Activated CD8-positive, alpha-beta memory T cell treated with anti-CD3 and anti-CD28 coated beads, Interleukin-2, amount 50 U/mL, for 48 hours (primary cell): ENCODE measurements at regions not wholly inside any gene's neighbourhood (a gene's known extent, or its start where the extent isn't known, plus 50 kb on each side); places are given as distances from the start of the nearest gene placed in this dataset.
"Not testable (repeated sequence)": the region's sequence is repeated elsewhere in the genome, so short reads cannot be mapped to it uniquely, and the experiment has no call there.

Source experiments
- DNase-seq: peaks from one replicate; pipeline ENCODE4 v3.0.0-alpha.2; 2020

DNA sequence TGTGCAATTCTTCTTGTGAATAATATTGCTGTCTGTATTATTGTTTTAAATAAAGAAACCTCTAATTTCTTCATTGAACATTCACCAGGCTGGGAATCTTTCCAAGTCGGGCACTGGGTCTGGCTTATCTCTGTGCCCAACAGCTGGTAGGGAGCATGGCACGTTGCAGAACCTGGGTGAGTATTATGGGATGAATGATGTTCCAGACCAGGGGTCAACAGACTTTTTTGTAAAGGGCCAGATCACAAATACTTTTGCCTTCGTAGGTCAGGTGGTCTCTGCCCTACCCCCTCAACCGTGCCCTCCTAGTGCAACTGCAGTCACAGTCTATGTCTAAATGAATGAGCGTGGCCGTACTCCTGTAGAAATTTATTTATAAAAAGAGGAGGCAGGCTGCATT, 81.6 kb upstream of the FOXQ1 start:
- DNase-seq = no peak

DNA sequence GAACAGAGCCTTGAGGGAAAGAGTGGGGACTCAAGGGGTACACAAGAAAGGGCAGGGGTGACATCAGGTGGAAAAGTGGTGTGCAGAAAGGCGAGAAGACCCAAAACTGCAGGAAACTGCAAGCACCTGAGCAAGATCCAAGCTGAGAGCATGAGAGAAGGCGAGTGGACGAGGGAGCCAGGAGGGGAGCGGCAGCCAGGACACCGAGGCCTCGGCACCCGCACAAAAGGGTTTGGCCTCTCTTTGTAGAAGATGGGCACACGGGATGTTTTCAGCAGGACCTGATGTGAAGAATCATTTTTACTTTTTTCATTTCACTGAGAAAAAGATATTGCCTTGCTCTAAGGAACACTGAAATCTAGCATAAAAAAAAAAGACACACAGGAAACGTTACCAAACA, 82.1 kb upstream of the FOXQ1 start:
- DNase-seq = no peak

- no peak for DNase-seq
Observed at GRCh38 chr6:1229301-1229700, 82.6 kb upstream of the FOXQ1 start.

DNA sequence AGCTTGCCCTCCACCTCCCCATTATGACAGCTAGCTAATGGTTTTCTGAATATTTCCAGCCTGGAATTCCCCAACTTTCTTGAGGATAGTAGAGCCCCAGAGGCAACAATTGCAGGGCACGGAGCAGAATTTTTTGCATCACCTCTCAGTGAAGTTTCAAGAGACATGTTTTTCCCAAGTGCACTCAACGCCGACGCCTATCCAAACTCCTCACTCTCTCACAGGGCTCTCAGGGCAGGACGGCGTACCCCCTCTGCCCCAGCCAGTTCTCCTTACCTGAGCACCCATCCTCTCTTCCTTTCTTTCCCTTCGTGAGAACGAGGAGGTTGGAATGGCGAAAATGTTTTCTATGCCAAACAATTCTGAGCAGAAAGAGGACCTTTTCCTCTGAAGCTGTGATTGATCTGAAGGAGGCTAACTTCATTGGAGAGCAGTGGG, 83.1 kb upstream of the FOXQ1 start:
- no peak for DNase-seq

DNA sequence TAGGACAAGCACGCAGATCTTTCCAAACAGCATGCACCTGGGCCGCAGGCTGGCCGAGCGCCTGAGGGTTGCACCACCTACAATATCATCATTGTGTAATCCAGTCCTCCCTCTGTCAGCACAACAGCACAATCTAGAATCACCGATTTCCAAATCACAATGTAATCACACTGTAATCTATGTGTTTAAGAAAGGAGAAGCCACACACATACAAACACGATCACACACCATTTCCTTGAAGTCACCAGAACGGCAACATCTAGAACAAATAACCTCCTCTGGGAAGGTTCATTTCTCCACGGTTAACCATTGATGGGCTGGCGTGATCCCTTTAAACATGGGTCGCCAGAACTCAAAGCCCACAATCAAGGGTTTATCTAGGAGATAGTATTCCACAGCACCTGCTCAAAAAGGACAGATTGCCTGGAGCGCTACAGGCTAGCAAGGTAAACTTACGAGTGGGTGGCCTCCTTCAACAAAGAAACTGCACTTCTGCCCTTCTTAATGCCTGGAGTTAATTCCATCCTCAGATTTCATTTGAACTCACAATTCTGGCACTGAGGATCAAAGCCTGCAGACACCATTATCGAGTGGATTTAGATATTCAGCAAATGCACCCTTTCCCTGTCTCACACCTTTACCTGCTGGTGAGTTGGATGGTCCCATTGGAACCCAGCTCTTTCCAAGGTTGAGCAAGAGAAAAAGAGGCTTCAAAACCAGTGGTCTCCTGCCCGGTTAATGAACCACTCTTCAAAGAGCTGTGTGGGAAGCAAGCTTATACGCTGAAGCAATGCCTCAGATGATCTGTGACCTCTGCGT, 83.8 kb upstream of the FOXQ1 start:
- no peak for DNase-seq

DNA sequence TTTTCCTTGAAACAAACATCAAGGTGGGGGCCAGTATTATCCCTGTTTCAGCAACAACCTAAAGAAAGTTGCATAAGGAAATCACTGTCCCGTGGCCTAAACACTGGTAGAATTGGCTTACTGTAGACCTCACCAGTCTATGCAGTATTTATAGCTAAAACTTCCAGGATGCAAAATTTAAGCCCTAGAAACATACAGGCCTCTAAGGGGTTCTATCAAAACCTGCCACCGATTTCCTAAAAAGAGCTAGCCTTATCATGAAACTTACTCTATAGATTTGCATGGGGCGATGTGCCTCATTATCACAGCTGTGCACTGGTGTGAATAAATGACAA, 84.3 kb upstream of the FOXQ1 start:
- no peak for DNase-seq

- DNase-seq = no peak
Observed at GRCh38 chr6:1226277-1227099, 85.4 kb upstream of the FOXQ1 start.

DNA sequence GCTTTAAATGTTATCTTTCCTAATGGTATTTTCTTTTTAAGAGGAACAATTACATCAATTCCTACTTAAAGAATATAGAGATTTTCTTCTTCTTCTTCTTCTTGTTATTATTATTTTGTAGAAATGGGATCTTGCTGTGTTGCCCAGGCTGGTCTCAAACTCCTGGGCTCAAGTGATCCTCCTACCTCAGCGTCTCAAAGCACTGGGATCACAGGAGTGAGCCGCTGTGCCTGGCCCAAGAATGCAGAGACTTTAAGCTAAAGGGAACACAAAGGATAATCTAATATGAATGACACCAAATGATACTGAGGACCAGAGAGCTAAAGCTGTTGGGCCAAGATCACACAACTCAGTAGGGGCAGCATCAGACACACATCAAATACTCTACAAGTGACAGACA, 87.4 kb upstream of the FOXQ1 start:
- DNase-seq = no peak

DNA sequence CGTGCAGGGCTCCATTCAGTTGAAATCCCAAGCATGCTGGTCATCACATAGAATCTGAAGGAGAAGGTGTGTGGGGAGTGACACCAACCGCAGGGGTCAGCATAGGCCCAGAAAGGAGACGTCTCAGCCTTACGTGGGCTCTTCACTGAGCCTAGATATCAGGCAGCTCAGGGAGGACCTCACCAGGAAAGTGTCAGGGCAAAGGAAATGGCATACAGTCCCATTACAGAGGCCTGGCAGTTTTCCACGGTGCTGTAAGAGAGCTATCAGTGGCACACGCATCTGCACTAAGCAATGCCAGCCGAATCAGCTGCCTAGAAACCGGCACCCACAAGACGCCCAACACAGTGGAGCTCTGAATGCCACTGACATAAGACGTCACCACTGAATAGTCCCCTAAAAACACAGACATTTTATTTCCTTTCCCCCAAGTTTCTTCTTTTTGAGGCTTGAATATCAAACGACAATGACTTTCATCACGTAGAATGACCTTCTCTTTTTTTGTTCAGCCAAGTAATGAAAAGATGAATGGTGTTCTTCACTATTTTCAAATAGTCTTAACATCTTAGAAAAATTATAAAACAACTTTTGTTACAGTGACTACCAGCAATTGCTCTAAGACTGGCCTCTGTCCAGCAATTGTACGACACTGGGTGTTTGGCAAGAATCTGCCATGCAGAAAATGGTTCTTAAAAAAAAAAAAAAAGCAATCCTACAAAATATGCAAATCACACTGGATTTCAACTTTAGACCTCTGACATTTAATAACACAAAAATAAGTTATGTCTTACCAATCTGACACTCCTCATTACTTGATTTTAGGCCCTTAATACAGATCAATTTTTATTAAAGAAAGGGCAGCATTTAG, 88.9 kb upstream of the FOXQ1 start:
- no peak for DNase-seq

DNA sequence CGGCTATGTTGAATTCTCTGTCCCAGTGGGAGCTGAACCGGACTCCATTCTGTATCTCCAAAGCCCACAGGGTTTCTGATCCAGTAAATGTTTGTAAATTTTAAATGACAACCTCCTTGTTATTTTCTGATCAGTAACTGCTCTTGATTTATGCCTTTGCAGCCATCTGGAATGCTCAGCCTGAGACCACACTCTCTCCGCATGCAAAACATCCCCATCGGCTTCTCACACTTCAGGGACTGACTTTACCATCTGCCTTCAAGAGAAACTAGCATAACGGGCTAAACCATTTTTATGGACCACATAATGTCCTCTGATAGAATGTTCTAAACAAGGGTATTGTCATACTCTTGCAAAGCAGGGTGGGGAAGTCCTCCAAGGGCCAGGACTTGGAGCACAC, 94.5 kb upstream of the FOXQ1 start:
- no peak for DNase-seq

- DNase-seq = no peak
Observed at GRCh38 chr6:1216488-1216974, 95.4 kb upstream of the FOXQ1 start.

- no peak for DNase-seq
Observed at GRCh38 chr6:1215884-1216487, 95.9 kb upstream of the FOXQ1 start.

DNA sequence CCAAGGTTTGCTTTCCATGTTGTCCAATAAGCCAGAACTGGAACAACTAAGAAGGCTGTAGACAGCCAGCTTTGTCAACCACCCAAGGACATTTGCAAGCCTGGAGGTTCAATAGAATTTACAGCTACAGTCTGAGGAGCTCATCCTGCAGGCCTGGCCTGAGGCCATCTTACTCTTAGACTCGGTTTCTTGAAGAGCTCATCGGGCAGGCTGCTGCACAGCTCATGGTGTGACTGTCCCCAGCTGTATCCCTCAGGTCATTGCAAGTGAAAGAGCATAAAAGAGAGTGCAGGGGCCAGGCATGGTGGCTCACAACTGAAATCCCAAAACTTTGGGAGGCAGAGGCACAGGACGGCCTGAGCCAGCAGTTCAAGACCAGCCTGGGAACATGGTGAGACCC, 96.9 kb upstream of the FOXQ1 start:
- DNase-seq = no peak

DNA sequence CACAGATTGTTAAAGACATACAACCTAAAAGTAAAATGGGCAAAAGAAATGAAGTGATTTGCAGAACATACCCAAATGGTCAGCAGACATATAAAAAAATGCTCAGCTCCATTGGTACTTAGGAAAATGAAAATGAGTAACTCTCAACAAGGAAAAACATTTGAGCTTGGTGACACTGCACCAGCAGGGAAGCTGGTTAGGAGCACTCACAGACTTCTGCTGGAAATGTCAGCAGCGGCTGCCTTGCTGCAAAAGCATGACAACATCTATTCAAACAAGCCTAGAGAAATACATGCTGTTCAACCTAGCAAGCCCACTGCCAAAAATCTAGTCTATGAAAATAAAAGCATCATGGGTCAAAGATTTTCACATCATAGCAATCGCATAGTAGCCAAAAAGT, 99.0 kb upstream of the FOXQ1 start:
- no peak for DNase-seq

GRCh38 chr6:1212138-1212537, 99.8 kb upstream of the FOXQ1 start:
- DNase-seq = not testable (repeated sequence)

DNA sequence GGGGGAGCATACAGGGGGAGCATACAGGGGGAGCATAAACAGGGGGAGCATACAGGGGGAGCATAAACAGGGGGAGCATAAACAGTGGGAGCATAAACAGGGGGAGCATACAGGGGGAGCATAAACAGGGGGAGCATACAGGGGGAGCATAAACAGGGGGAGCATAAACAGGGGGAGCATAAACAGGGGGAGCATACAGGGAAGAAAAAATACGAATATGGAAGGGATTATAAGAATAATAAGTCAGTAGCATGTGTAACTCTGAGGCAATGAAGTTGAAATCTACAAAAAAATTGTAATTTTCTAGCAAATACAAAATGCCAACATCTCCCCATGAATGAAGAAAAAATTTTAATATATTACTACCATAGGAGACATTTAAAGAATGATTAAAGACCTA, 101.3 kb upstream of the FOXQ1 start:
- DNase-seq = not testable (repeated sequence)

DNA sequence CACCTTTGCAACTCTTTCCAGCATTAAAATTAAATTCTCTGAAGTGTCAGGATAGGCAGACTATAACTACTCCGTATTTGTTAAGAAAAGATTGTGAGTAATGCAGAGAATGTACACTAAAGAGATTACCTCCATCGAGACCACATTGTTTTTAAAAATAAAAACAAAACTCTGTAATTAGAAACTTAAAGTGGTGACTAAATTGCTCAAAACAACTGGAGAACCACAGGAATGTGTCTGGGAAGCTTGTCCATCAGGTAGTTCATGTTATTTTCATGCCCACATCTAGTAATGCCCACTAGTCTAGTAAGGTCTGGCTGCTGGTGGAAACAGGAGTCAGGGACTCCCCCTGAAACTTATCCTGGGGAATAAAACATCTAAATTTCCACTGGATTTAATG, 103.0 kb upstream of the FOXQ1 start:
- DNase-seq = no peak

- no peak for DNase-seq
Observed at GRCh38 chr6:1203546-1203945, 108.4 kb upstream of the FOXQ1 start.

DNA sequence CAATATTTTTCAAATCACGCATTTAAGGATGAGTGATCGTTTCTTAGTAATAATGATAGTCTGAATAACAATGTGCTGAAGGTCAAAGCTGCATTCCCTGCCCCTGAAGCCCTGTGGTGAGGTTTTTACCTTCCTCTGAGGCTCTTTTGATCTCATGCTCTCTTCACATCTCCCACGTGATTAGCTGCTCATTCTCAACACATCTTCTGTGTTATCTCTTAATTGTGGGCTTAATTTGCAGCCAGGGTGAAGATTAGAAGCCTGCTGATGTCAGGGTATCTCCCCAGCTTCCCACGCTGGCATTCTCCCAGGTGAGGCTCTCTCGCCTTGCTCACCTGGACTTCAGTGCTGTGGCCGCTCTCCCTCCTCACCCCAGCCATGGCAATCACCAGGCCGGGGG, 109.7 kb upstream of the FOXQ1 start:
- no peak for DNase-seq

GRCh38 chr6:1201547-1202200, 110.2 kb upstream of the FOXQ1 start:
- no peak for DNase-seq

DNA sequence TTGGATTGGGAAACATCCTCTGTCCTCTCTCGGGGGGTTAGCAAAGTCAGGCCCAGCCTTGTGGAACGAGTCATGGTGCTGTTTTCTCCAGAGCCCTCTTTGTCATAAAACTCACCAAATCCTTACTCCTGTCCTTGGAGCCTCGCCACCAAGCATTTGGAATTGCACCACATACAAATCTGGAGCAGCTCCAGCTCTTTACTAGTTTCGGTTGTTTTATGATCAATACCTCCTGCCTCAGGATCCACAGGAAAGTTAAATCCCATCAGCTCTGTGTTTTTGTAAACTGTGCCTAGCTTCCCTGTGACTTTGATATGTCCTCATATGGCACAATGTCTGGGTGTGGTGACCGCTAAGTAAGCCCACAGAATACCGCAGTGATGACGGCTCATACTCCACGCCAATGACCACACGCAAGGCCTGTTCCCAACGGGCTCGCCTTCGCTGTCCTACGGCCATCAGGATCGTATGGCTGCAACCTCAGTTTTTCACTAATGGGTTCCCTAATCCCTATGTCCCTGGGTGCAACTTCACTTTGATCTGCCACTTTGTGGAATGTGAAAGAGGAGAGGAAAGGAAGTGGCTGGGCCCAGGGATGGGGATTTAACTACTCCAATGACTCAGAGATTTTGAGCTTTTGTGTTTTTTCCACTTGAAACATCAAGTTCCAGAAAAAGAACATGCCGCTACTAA, 111.3 kb upstream of the FOXQ1 start:
- DNase-seq = no peak

- DNase-seq = no peak
Observed at GRCh38 chr6:1200081-1200408, 111.9 kb upstream of the FOXQ1 start.
